HEK293 (cell line): ENCODE measurements at regions not wholly inside any gene's neighbourhood (a gene's known extent, or its start where the extent isn't known, plus 50 kb on each side); places are given as distances from the start of the nearest gene placed in this dataset.

Experiments
- CTCF ChIA-PET: fragments of 350-600 bp; formaldehyde crosslinking; extraction: SDS; loops from one replicate; lab custom pipeline; 2021; ENCODE audit warnings: antibody characterized with exemption; lab: Yijun Ruan, JAX
- POLR2A ChIA-PET: fragments of 300-600 bp; formaldehyde crosslinking; extraction: SDS; loops from one replicate; lab custom pipeline; 2020; ENCODE audit warnings: antibody characterized with exemption, inconsistent platforms; lab: Yijun Ruan, JAX
- H3K27ac ChIP-seq: fragments of 200-500 bp; sonication (Bioruptor generic); 2 replicates; pipeline ENCODE4 v1.5.1; 2014; ENCODE audit warnings: low read depth, low read length, control low read depth, inconsistent platforms; ENCODE audit errors: extremely low read depth
- H3K36me3 ChIP-seq, 2 experiments: fragments of 200-500 bp in 1 of 2; sonication (Bioruptor generic) in 1 of 2; 1 replicate in 1 of 2; 2 replicates in 1 of 2; pipeline ENCODE4 v1.5.1; 2014 to 2017; ENCODE audit warnings: inconsistent platforms in 2 of 2, low read length in 2 of 2; ENCODE audit not compliant: control insufficient read depth in 2 of 2, insufficient read depth in 1 of 2
- H3K4me1 ChIP-seq: fragments of 200-500 bp; sonication (Bioruptor generic); 2 replicates; pipeline ENCODE4 v1.5.1; 2014; ENCODE audit warnings: mild to moderate bottlenecking, low read length, inconsistent platforms; ENCODE audit not compliant: control insufficient read depth, insufficient read depth
- H3K4me3 ChIP-seq: 2 replicates; pipeline ENCODE4 v1.5.1; 2011; ENCODE audit warnings: low read depth, mild to moderate bottlenecking, control low read depth, low read length, moderate library complexity
- H3K9me3 ChIP-seq: fragments of 200-500 bp; sonication (Bioruptor generic); 2 replicates; pipeline ENCODE4 v1.5.1; 2014; ENCODE audit warnings: low read depth, low read length, inconsistent platforms; ENCODE audit not compliant: control insufficient read depth, insufficient read depth
- GLI4 ChIP-seq: fragments of 450-650 bp; formaldehyde crosslinking; IDR thresholded peaks from 2 replicates; pipeline ENCODE4 v1.5.1; 2016; ENCODE audit warnings: missing biosample characterization, missing genetic modification characterization
- KLF7 ChIP-seq: fragments of 450-650 bp; formaldehyde crosslinking; IDR thresholded peaks from 2 replicates; pipeline ENCODE4 v1.5.1; 2016; ENCODE audit warnings: missing biosample characterization, missing genetic modification characterization, borderline replicate concordance
- PRDM1 ChIP-seq: fragments of 450-650 bp; formaldehyde crosslinking; IDR thresholded peaks from 2 replicates; pipeline ENCODE4; 2016; ENCODE audit warnings: missing biosample characterization, missing genetic modification characterization
- ZBTB1 ChIP-seq: fragments of 450-650 bp; formaldehyde crosslinking; IDR thresholded peaks from 2 replicates; pipeline ENCODE4 v1.5.1; 2016; ENCODE audit warnings: missing biosample characterization, missing genetic modification characterization
- ZBTB7A ChIP-seq: fragments of 450-650 bp; formaldehyde crosslinking; IDR thresholded peaks from 2 replicates; pipeline ENCODE4 v1.5.1; 2016; ENCODE audit warnings: low read depth, missing biosample characterization, missing genetic modification characterization
- ZNF121 ChIP-seq: fragments of 450-650 bp; formaldehyde crosslinking; IDR thresholded peaks from 2 replicates; pipeline ENCODE4 v1.5.1; 2016; ENCODE audit warnings: missing biosample characterization, missing genetic modification characterization
- ZNF169 ChIP-seq: fragments of 450-650 bp; formaldehyde crosslinking; IDR thresholded peaks from 2 replicates; pipeline ENCODE4 v1.5.1; 2016; ENCODE audit warnings: missing biosample characterization, missing genetic modification characterization
- ZNF24 ChIP-seq: fragments of 450-650 bp; formaldehyde crosslinking; IDR thresholded peaks from 2 replicates; pipeline ENCODE4 v1.5.1; 2016; ENCODE audit warnings: missing biosample characterization, missing genetic modification characterization
- ZNF302 ChIP-seq: fragments of 450-650 bp; formaldehyde crosslinking; IDR thresholded peaks from 2 replicates; pipeline ENCODE4 v1.5.1; 2016; ENCODE audit warnings: missing biosample characterization, missing genetic modification characterization, low read depth
- ZNF549 ChIP-seq: fragments of 450-650 bp; IDR thresholded peaks from 2 replicates; pipeline ENCODE4 v1.5.1; 2018; ENCODE audit warnings: missing biosample characterization, missing genetic modification characterization, mild to moderate bottlenecking, inconsistent platforms, moderate library complexity
- ZNF558 ChIP-seq: fragments of 450-650 bp; formaldehyde crosslinking; IDR thresholded peaks from 2 replicates; pipeline ENCODE4 v1.5.1; 2016; ENCODE audit warnings: missing biosample characterization, missing genetic modification characterization
- ZNF571 ChIP-seq: fragments of 450-650 bp; formaldehyde crosslinking; IDR thresholded peaks from 2 replicates; pipeline ENCODE4 v1.5.0; 2017; ENCODE audit warnings: missing biosample characterization, missing genetic modification characterization
- ZNF624 ChIP-seq: fragments of 450-650 bp; formaldehyde crosslinking; IDR thresholded peaks from 2 replicates; pipeline ENCODE4 v1.5.1; 2017; ENCODE audit warnings: missing biosample characterization, missing genetic modification characterization
- ZNF677 ChIP-seq: fragments of 450-650 bp; IDR thresholded peaks from 2 replicates; pipeline ENCODE4 v1.5.0; 2018; ENCODE audit warnings: missing biosample characterization, mild to moderate bottlenecking, missing genetic modification characterization, moderate library complexity
- ZNF791 ChIP-seq: fragments of 450-650 bp; formaldehyde crosslinking; IDR thresholded peaks from 2 replicates; pipeline ENCODE4 v1.5.1; 2016; ENCODE audit warnings: missing biosample characterization, missing genetic modification characterization
- ZNF830 ChIP-seq: fragments of 450-650 bp; IDR thresholded peaks from 2 replicates; pipeline ENCODE4 v1.5.0; 2018; ENCODE audit warnings: missing biosample characterization, missing genetic modification characterization, low read depth, mild to moderate bottlenecking, moderate library complexity
- ZNF837 ChIP-seq: fragments of 450-650 bp; formaldehyde crosslinking; IDR thresholded peaks from 2 replicates; pipeline ENCODE4 v1.5.1; 2016; ENCODE audit warnings: missing biosample characterization, missing genetic modification characterization
- TF ChIP-seq, protein P1 (sequence below): fragments of 450-650 bp; formaldehyde crosslinking; IDR thresholded peaks from 2 replicates; pipeline ENCODE4 v1.5.1; 2017; ENCODE audit warnings: missing biosample characterization, mild to moderate bottlenecking, missing genetic modification characterization, moderate library complexity
- TF ChIP-seq, protein P2 (sequence below): fragments of 450-650 bp; formaldehyde crosslinking; IDR thresholded peaks from 2 replicates; pipeline ENCODE4 v1.5.1; 2017; ENCODE audit warnings: missing biosample characterization, missing genetic modification characterization
- TF ChIP-seq, protein P3 (sequence below): fragments of 450-650 bp; formaldehyde crosslinking; IDR thresholded peaks from 2 replicates; pipeline ENCODE4 v1.5.1; 2016; ENCODE audit warnings: missing biosample characterization, missing genetic modification characterization, borderline replicate concordance
- TF ChIP-seq, protein P4 (sequence below): fragments of 450-650 bp; formaldehyde crosslinking; IDR thresholded peaks from 2 replicates; pipeline ENCODE4 v1.5.1; 2016; ENCODE audit warnings: missing biosample characterization, missing genetic modification characterization
- TF ChIP-seq, protein P5 (sequence below): fragments of 450-650 bp; formaldehyde crosslinking; IDR thresholded peaks from 2 replicates; pipeline ENCODE4 v1.5.1; 2016; ENCODE audit warnings: missing biosample characterization, missing genetic modification characterization

DNA sequence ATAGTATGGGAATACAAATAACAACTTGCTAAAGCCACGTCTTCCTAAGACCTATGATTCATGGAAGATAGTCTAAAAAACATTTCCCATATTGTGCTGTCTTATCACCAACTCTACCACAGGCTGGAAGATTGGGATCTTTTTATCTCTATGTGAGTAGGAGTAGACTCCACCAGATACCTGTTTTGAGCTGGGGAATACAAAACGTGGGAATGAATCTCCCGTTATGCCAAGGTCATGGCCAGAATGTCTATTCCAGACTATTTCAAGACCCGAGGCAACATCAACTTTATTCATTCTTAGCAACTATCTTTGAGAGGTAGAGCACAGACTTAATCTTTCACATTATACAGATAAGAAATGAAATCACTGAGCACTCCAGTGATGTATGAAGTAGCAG, 2350.9 kb upstream of the WWC1 start:
- no peak for TF ChIP-seq ZNF791
- TF ChIP-seq, protein P1, sequence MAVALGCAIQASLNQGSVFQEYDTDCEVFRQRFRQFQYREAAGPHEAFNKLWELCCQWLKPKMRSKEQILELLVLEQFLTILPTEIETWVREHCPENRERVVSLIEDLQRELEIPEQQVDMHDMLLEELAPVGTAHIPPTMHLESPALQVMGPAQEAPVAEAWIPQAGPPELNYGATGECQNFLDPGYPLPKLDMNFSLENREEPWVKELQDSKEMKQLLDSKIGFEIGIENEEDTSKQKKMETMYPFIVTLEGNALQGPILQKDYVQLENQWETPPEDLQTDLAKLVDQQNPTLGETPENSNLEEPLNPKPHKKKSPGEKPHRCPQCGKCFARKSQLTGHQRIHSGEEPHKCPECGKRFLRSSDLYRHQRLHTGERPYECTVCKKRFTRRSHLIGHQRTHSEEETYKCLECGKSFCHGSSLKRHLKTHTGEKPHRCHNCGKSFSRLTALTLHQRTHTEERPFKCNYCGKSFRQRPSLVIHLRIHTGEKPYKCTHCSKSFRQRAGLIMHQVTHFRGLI (tag by site-specific recombination): no peak
- TF ChIP-seq ZNF24 (tag by site-specific recombination): no peak
- TF ChIP-seq ZNF677 (tag by site-specific recombination): no peak
- no peak for TF ChIP-seq KLF7 (tag by site-specific recombination)
- no peak for TF ChIP-seq ZBTB7A (tag by site-specific recombination)
- TF ChIP-seq ZNF302 (tag by site-specific recombination): no peak
- TF ChIP-seq, protein P2, sequence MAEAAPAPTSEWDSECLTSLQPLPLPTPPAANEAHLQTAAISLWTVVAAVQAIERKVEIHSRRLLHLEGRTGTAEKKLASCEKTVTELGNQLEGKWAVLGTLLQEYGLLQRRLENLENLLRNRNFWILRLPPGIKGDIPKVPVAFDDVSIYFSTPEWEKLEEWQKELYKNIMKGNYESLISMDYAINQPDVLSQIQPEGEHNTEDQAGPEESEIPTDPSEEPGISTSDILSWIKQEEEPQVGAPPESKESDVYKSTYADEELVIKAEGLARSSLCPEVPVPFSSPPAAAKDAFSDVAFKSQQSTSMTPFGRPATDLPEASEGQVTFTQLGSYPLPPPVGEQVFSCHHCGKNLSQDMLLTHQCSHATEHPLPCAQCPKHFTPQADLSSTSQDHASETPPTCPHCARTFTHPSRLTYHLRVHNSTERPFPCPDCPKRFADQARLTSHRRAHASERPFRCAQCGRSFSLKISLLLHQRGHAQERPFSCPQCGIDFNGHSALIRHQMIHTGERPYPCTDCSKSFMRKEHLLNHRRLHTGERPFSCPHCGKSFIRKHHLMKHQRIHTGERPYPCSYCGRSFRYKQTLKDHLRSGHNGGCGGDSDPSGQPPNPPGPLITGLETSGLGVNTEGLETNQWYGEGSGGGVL: no peak
- TF ChIP-seq, protein P3, sequence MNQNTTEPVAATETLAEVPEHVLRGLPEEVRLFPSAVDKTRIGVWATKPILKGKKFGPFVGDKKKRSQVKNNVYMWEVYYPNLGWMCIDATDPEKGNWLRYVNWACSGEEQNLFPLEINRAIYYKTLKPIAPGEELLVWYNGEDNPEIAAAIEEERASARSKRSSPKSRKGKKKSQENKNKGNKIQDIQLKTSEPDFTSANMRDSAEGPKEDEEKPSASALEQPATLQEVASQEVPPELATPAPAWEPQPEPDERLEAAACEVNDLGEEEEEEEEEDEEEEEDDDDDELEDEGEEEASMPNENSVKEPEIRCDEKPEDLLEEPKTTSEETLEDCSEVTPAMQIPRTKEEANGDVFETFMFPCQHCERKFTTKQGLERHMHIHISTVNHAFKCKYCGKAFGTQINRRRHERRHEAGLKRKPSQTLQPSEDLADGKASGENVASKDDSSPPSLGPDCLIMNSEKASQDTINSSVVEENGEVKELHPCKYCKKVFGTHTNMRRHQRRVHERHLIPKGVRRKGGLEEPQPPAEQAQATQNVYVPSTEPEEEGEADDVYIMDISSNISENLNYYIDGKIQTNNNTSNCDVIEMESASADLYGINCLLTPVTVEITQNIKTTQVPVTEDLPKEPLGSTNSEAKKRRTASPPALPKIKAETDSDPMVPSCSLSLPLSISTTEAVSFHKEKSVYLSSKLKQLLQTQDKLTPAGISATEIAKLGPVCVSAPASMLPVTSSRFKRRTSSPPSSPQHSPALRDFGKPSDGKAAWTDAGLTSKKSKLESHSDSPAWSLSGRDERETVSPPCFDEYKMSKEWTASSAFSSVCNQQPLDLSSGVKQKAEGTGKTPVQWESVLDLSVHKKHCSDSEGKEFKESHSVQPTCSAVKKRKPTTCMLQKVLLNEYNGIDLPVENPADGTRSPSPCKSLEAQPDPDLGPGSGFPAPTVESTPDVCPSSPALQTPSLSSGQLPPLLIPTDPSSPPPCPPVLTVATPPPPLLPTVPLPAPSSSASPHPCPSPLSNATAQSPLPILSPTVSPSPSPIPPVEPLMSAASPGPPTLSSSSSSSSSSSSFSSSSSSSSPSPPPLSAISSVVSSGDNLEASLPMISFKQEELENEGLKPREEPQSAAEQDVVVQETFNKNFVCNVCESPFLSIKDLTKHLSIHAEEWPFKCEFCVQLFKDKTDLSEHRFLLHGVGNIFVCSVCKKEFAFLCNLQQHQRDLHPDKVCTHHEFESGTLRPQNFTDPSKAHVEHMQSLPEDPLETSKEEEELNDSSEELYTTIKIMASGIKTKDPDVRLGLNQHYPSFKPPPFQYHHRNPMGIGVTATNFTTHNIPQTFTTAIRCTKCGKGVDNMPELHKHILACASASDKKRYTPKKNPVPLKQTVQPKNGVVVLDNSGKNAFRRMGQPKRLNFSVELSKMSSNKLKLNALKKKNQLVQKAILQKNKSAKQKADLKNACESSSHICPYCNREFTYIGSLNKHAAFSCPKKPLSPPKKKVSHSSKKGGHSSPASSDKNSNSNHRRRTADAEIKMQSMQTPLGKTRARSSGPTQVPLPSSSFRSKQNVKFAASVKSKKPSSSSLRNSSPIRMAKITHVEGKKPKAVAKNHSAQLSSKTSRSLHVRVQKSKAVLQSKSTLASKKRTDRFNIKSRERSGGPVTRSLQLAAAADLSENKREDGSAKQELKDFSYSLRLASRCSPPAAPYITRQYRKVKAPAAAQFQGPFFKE (tag by site-specific recombination): no peak
- no peak for TF ChIP-seq PRDM1 (tag by site-specific recombination)
- no peak for TF ChIP-seq ZNF121 (tag by site-specific recombination)
- TF ChIP-seq ZNF830 (tag by site-specific recombination): no peak
- TF ChIP-seq ZNF169 (tag by site-specific recombination): no peak
- no peak for TF ChIP-seq ZBTB1 (tag by site-specific recombination)
- no peak for TF ChIP-seq ZNF837 (tag by site-specific recombination)
- ChIA-PET POLR2A (no interaction called here), CTCF (no interaction called here)
- no peaks in the 10 kb centered on the region for H3K9me3 ChIP-seq
- H3K27ac ChIP-seq: no peak overlapping the region
- no peaks in the 10 kb centered on the region for H3K36me3 ChIP-seq
- no peak overlapping the region for H3K4me3 ChIP-seq
- no peaks in the 10 kb centered on the region for H3K4me1 ChIP-seq

DNA sequence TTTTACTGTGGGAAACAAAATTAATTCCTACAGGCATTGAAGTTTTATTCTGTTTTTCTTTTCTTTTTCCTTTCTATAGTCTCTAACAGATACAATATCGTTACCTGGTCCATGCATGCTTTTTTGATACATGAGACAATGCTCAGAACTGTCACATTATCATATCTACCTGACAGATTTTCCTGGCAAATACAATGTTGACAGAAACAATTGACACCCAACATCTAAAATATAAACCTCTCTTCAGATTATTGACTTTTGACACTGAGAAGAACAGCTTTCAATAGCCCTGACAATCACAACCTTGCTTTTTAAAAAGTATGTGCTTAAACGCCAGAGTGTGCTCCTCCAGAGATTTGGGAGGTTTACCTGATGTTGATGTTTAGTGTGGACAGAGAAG, 2334.6 kb upstream of the WWC1 start:
- ChIA-PET CTCF (no interaction called here), POLR2A (no interaction called here)
- no peaks in the 10 kb centered on the region for H3K36me3 ChIP-seq
- H3K4me1 ChIP-seq: no peaks in the 10 kb centered on the region
- H3K4me3 ChIP-seq: no peak overlapping the region
- no peaks in the 10 kb centered on the region for H3K9me3 ChIP-seq
- H3K27ac ChIP-seq: no peak overlapping the region
- TF ChIP-seq, protein P4, sequence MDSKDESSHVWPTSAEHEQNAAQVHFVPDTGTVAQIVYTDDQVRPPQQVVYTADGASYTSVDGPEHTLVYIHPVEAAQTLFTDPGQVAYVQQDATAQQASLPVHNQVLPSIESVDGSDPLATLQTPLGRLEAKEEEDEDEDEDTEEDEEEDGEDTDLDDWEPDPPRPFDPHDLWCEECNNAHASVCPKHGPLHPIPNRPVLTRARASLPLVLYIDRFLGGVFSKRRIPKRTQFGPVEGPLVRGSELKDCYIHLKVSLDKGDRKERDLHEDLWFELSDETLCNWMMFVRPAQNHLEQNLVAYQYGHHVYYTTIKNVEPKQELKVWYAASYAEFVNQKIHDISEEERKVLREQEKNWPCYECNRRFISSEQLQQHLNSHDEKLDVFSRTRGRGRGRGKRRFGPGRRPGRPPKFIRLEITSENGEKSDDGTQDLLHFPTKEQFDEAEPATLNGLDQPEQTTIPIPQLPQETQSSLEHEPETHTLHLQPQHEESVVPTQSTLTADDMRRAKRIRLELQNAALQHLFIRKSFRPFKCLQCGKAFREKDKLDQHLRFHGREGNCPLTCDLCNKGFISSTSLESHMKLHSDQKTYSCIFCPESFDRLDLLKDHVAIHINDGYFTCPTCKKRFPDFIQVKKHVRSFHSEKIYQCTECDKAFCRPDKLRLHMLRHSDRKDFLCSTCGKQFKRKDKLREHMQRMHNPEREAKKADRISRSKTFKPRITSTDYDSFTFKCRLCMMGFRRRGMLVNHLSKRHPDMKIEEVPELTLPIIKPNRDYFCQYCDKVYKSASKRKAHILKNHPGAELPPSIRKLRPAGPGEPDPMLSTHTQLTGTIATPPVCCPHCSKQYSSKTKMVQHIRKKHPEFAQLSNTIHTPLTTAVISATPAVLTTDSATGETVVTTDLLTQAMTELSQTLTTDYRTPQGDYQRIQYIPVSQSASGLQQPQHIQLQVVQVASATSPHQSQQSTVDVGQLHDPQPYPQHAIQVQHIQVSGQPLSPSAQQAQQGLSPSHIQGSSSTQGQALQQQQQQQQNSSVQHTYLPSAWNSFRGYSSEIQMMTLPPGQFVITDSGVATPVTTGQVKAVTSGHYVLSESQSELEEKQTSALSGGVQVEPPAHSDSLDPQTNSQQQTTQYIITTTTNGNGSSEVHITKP (tag by site-specific recombination): no peak
- TF ChIP-seq, protein P5, sequence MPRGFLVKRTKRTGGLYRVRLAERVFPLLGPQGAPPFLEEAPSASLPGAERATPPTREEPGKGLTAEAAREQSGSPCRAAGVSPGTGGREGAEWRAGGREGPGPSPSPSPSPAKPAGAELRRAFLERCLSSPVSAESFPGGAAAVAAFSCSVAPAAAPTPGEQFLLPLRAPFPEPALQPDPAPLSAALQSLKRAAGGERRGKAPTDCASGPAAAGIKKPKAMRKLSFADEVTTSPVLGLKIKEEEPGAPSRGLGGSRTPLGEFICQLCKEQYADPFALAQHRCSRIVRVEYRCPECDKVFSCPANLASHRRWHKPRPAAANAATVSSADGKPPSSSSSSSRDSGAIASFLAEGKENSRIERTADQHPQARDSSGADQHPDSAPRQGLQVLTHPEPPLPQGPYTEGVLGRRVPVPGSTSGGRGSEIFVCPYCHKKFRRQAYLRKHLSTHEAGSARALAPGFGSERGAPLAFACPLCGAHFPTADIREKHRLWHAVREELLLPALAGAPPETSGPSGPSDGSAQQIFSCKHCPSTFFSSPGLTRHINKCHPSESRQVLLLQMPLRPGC (tag by site-specific recombination): no peak
- TF ChIP-seq ZNF624 (tag by site-specific recombination) (no peak), GLI4 (tag by site-specific recombination) (no peak), ZNF549 (tag by site-specific recombination) (no peak), ZNF571 (no peak), ZNF677 (tag by site-specific recombination) (no peak), ZNF558 (tag by site-specific recombination) (no peak)
